GM12878 (cell line): ENCODE measurements at regions not wholly inside any gene's neighbourhood (a gene's known extent, or its start where the extent isn't known, plus 50 kb on each side); places are given as distances from the start of the nearest gene placed in this dataset.

Experiments
- ATAC-seq: fragments of 200-7000 bp; cut with Tn5 transposase; 3 replicates; pipeline ENCODE4 v1.9.1; 2020; ENCODE audit warnings: mild to moderate bottlenecking, moderate library complexity
- BruUV-seq: library from RNA; stranded (reverse); fragments of 400-500 nt; replicated peaks from 2 replicates; lab custom pipeline; 2021; lab: Mats Ljungman, UMichigan
- CTCF ChIA-PET: fragments of 300-600 bp; sonication (Branson Sonifier 250); formaldehyde crosslinking; extraction: SDS; loops from one replicate; lab custom pipeline; 2021; ENCODE audit warnings: inconsistent platforms; lab: Yijun Ruan, JAX
- POLR2A ChIA-PET: fragments of 350-600 bp; formaldehyde crosslinking; extraction: SDS; loops from one replicate; lab custom pipeline; 2021; ENCODE audit warnings: inconsistent platforms; lab: Charles Lee
- RAD21 ChIA-PET: fragments of 300-600 bp; sonication (Branson Sonifier 250); formaldehyde crosslinking; loops from one replicate; lab custom pipeline; 2023; ENCODE audit warnings: antibody characterized with exemption; ENCODE audit not compliant: unreplicated experiment; lab: Charles Lee
- SMC1A ChIA-PET: fragments of 300-600 bp; sonication (Branson Sonifier 250); formaldehyde crosslinking; loops from one replicate; lab custom pipeline; 2023; ENCODE audit not compliant: unreplicated experiment, uncharacterized antibody; lab: Charles Lee
- DNase-seq: peaks from one replicate; pipeline ENCODE4 v3.0.0-alpha.2; 2011; ENCODE audit warnings: low read depth, low spot score
- FAIRE-seq: peaks from 3 replicates; lab custom pipeline; 2011; peaks lifted over from hg19 to GRCh38; lab: Jason Lieb, UNC
- H2AFZ ChIP-seq: 2 replicates; pipeline ENCODE4 v1.6.0; 2011; ENCODE audit warnings: low read depth, low read length, control low read depth; ENCODE audit not compliant: control insufficient read depth
- H3K27ac ChIP-seq: 2 replicates; pipeline ENCODE4 v1.5.1; 2011; ENCODE audit warnings: control low read depth; ENCODE audit not compliant: control insufficient read depth, insufficient read depth
- H3K27me3 ChIP-seq, 2 experiments: replicated peaks in 1 of 2; 2 replicates each; pipeline versions ENCODE4 v1.6.0 to v1.6.1; 2011; ENCODE audit warnings: low read length in 1 of 2; ENCODE audit not compliant: control insufficient read depth in 2 of 2, insufficient read depth in 2 of 2
- H3K36me3 ChIP-seq, 2 experiments: 2 replicates each; pipeline ENCODE4 v1.5.1; 2011; ENCODE audit warnings: low read length in 1 of 2; ENCODE audit not compliant: control insufficient read depth in 2 of 2, insufficient read depth in 2 of 2
- H3K4me1 ChIP-seq: 2 replicates; pipeline ENCODE4 v1.6.1; 2011; ENCODE audit warnings: mild to moderate bottlenecking, low read length, moderate library complexity, mixed read lengths; ENCODE audit not compliant: control insufficient read depth, insufficient read depth
- H3K4me2 ChIP-seq: 2 replicates; pipeline ENCODE4 v1.6.0; 2011; ENCODE audit warnings: control low read depth; ENCODE audit not compliant: control insufficient read depth, insufficient read depth
- H3K4me3 ChIP-seq: fragments of 200-600 bp; sonication (generic); 2 replicates; pipeline ENCODE4 v1.5.1; 2016
- H3K79me2 ChIP-seq: 2 replicates; pipeline ENCODE4 v1.6.0; 2011; ENCODE audit warnings: low read length; ENCODE audit not compliant: control insufficient read depth, insufficient read depth
- H3K9ac ChIP-seq: 2 replicates; pipeline ENCODE4 v1.8.0; 2011; ENCODE audit warnings: low read length, control low read depth, mixed read lengths; ENCODE audit not compliant: control insufficient read depth, insufficient read depth
- H3K9me3 ChIP-seq: replicated peaks from 3 replicates; pipeline ENCODE4 v1.5.1; 2011; ENCODE audit warnings: mild to moderate bottlenecking, low read length; ENCODE audit not compliant: control insufficient read depth, insufficient read depth
- H4K20me1 ChIP-seq: 2 replicates; pipeline ENCODE4 v1.6.0; 2011; ENCODE audit not compliant: control insufficient read depth, insufficient read depth
- ATF7 ChIP-seq: fragments of 450-650 bp; IDR thresholded peaks from 2 replicates; pipeline ENCODE4 v1.6.1; 2016; ENCODE audit warnings: low read depth, mild to moderate bottlenecking
- KLF5 ChIP-seq: fragments of 450-650 bp; IDR thresholded peaks from 2 replicates; pipeline ENCODE4 v1.6.1; 2014; ENCODE audit warnings: mild to moderate bottlenecking; ENCODE audit not compliant: partially characterized antibody
- MTA2 ChIP-seq: fragments of 450-650 bp; IDR thresholded peaks from 2 replicates; pipeline ENCODE4 v1.6.1; 2016; ENCODE audit warnings: low read depth, mild to moderate bottlenecking, moderate library complexity
- POU2F2 ChIP-seq: IDR thresholded peaks from 3 replicates; pipeline ENCODE4 v1.6.1; 2011; ENCODE audit warnings: low read depth, mild to moderate bottlenecking, low read length, borderline replicate concordance
- RUNX3 ChIP-seq: IDR thresholded peaks from 2 replicates; pipeline ENCODE4 v1.6.1; 2012; ENCODE audit warnings: low read length, inconsistent platforms
- SRF ChIP-seq, 2 experiments: IDR thresholded peaks; 2 replicates each; pipeline ENCODE4 v1.6.1; 2011; ENCODE audit warnings: low read depth in 2 of 2, low read length in 2 of 2, mild to moderate bottlenecking in 1 of 2, moderate library complexity in 1 of 2
- ZNF622 ChIP-seq: fragments of 450-650 bp; IDR thresholded peaks from 2 replicates; pipeline ENCODE4 v1.6.1; 2017; ENCODE audit warnings: mild to moderate bottlenecking, inconsistent platforms
- WGBS: methylation state at CpG from one replicate; pipeline ENCODE4 v1.1.6; 2016; ENCODE audit warnings: low lambda C conversion rate; ENCODE audit not compliant: insufficient replicate concordance, insufficient coverage; ENCODE audit errors: missing lambda C conversion rate; 5-methylcytosine and 5-hydroxymethylcytosine counted together
- in situ Hi-C: fragments of 300-500 bp; cut with MboI; formaldehyde crosslinking; loops from 9 replicates; pipeline ENCODE4 v1.14.3; 2018; ENCODE audit warnings: mixed read lengths
- intact Hi-C: fragments of 100-400 bp; cut with micrococcal nuclease; formaldehyde crosslinking; loops from one replicate; pipeline ENCODE4 v1.14.2; 2022; ENCODE audit not compliant: unreplicated experiment
- TF ChIP-seq, protein P1 (sequence below): fragments of 450-650 bp; IDR thresholded peaks from 2 replicates; pipeline ENCODE4 v1.6.1; 2018; ENCODE audit warnings: mild to moderate bottlenecking, low read depth, moderate library complexity; ENCODE audit not compliant: partially characterized antibody

DNA sequence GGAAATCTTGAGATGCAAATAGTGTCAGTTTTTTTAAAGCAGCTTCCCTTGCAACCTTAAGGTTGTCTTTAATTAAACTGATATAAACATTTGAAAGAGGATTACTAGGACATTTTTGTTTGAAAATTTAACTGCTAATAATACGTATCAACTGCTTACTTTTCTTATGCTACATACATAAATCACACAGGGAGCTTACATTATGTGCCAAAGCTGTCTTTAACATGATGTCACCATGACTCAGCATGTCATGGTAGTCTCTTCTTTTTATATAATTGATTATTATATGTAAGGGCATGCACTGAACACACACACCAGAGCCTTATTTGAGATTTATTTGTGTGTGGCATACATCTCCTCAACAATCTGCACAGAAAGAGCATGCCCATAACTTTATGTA, 63.0 kb upstream of the PTHLH start:
- Histone ChIP-seq H3K9ac (no peak overlapping the region), H4K20me1 (no peaks in the 10 kb centered on the region), H3K4me2 (no peak overlapping the region), H3K27me3 (no peaks in the 10 kb centered on the region), H3K4me1 (no peaks in the 10 kb centered on the region), H3K79me2 (no peaks in the 10 kb centered on the region), H3K4me3 (no peak overlapping the region), H2AFZ (no peak overlapping the region), H3K27ac (no peak overlapping the region), H3K36me3 (no peaks in the 10 kb centered on the region), H3K9me3 (no peaks in the 10 kb centered on the region)
- FAIRE-seq (no peak), DNase-seq (no peak), ATAC-seq (no peak)
- CTCF ChIA-PET = no interaction called here
- RAD21 ChIA-PET = no interaction called here
- BruUV-seq = no TSS peak
- intact Hi-C loops (no loop called here), in situ Hi-C loops (no loop called here)
- POLR2A ChIA-PET = no interaction called here
- SMC1A ChIA-PET = no interaction called here
- 0% methylated on average over 1 of the region's 1 CpG for WGBS
- TF ChIP-seq RUNX3 (no peak), ATF7 (0 out of 2 replicates have a peak, but pooled peaks have one; percentile 27)

DNA sequence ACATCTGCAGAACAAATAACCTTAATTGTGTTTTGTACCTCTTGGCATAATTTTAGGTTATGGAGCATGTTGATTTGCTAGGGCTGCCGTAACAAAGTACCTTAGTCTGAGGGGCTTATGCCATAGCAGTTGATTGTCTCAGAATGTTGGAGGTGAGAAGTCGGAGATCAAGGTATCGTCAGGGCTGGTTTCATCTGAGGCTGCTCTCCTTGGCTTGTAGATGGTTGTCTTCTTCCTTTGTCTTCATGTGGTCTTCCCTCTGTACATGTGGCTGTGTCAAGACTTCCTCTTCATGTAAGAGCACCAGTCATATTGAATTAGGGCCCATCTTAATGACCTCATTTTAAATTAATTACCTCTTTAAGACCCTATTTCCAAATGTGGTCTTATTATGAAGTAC, 64.4 kb upstream of the PTHLH start:
- H3K36me3 ChIP-seq = no peaks in the 10 kb centered on the region
- BruUV-seq = no TSS peak
- no peaks in the 10 kb centered on the region for H3K4me1 ChIP-seq
- H3K9me3 ChIP-seq = no peaks in the 10 kb centered on the region
- H3K27ac ChIP-seq = no peak overlapping the region
- no peak overlapping the region for H2AFZ ChIP-seq
- RAD21 ChIA-PET = no interaction called here
- FAIRE-seq (no peak), DNase-seq (no peak), ATAC-seq (no peak)
- CTCF ChIA-PET = no interaction called here
- SMC1A ChIA-PET = no interaction called here
- no peaks in the 10 kb centered on the region for H3K27me3 ChIP-seq
- TF ChIP-seq SRF (IDR thresholded peaks at IDR 0.05; ENCODE audit: low read depth in 2 of 2, low read length in 2 of 2) = no peak
- TF ChIP-seq, protein P1, sequence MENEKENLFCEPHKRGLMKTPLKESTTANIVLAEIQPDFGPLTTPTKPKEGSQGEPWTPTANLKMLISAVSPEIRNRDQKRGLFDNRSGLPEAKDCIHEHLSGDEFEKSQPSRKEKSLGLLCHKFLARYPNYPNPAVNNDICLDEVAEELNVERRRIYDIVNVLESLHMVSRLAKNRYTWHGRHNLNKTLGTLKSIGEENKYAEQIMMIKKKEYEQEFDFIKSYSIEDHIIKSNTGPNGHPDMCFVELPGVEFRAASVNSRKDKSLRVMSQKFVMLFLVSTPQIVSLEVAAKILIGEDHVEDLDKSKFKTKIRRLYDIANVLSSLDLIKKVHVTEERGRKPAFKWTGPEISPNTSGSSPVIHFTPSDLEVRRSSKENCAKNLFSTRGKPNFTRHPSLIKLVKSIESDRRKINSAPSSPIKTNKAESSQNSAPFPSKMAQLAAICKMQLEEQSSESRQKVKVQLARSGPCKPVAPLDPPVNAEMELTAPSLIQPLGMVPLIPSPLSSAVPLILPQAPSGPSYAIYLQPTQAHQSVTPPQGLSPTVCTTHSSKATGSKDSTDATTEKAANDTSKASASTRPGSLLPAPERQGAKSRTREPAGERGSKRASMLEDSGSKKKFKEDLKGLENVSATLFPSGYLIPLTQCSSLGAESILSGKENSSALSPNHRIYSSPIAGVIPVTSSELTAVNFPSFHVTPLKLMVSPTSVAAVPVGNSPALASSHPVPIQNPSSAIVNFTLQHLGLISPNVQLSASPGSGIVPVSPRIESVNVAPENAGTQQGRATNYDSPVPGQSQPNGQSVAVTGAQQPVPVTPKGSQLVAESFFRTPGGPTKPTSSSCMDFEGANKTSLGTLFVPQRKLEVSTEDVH = no peak
- TF ChIP-seq ZNF622 = no peak
- TF ChIP-seq POU2F2 = no peak
- no peak for TF ChIP-seq KLF5
- TF ChIP-seq MTA2 = no peak
- no peak overlapping the region for H3K9ac ChIP-seq
- no peaks in the 10 kb centered on the region for H4K20me1 ChIP-seq
- no peak overlapping the region for H3K4me3 ChIP-seq
- H3K79me2 ChIP-seq = no peaks in the 10 kb centered on the region
- 14% methylated on average over 3 of the region's 3 CpGs for WGBS
- intact Hi-C loops (no loop called here), in situ Hi-C loops (no loop called here)
- no peak overlapping the region for H3K4me2 ChIP-seq
- POLR2A ChIA-PET = no interaction called here
